ENCODE measurements at regions not wholly inside any gene's neighbourhood (a gene's known extent, or its start where the extent isn't known, plus 50 kb on each side); places are given as distances from the start of the nearest gene placed in this dataset.

- Histone ChIP-seq H3K27ac (ENCODE audit: low read length) (no peak overlapping the region), H3F3A (ENCODE audit: insufficient read depth, low read length) (no peaks in the 10 kb centered on the region), H3K9me3 (replicated peaks; ENCODE audit: insufficient read depth, low read length) (no peaks in the 10 kb centered on the region), H3K27me3 (replicated peaks; ENCODE audit: insufficient read depth, low read length) (no peaks in the 10 kb centered on the region), H2AFZ (ENCODE audit: low read length) (no peak overlapping the region), H3K4me2 (ENCODE audit: low read depth, low read length) (no peak overlapping the region), H3K4me1 (ENCODE audit: low read length) (no peaks in the 10 kb centered on the region), H3K9ac (ENCODE audit: low read length) (no peak overlapping the region), H3K9me2 (replicated peaks; ENCODE audit: insufficient read depth, low read length) (no peaks in the 10 kb centered on the region), H4K20me1 (ENCODE audit: insufficient read depth, low read length) (no peaks in the 10 kb centered on the region), H3K36me3 (replicated peaks; ENCODE audit: insufficient read depth, low read length) (no peaks in the 10 kb centered on the region), H3K4me3 (ENCODE audit: low read length) (no peak overlapping the region), H3K79me2 (ENCODE audit: low read length) (no peaks in the 10 kb centered on the region)
- DNase-seq = peak; percentile 13
- TF ChIP-seq EZH2 (optimal IDR thresholded peaks at IDR 0.05; ENCODE audit: low read depth, low read length) = no peak
- TF ChIP-seq, protein P1, sequence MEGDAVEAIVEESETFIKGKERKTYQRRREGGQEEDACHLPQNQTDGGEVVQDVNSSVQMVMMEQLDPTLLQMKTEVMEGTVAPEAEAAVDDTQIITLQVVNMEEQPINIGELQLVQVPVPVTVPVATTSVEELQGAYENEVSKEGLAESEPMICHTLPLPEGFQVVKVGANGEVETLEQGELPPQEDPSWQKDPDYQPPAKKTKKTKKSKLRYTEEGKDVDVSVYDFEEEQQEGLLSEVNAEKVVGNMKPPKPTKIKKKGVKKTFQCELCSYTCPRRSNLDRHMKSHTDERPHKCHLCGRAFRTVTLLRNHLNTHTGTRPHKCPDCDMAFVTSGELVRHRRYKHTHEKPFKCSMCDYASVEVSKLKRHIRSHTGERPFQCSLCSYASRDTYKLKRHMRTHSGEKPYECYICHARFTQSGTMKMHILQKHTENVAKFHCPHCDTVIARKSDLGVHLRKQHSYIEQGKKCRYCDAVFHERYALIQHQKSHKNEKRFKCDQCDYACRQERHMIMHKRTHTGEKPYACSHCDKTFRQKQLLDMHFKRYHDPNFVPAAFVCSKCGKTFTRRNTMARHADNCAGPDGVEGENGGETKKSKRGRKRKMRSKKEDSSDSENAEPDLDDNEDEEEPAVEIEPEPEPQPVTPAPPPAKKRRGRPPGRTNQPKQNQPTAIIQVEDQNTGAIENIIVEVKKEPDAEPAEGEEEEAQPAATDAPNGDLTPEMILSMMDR (IDR thresholded peaks at IDR 0.05; ENCODE audit: low read length) = peak; percentile 35
Observed at GRCh38 chr3:35946121-35946853, 307.0 kb downstream of the ARPP21 start.

GRCh38 chr3:35946854-35947515 lies 307.7 kb downstream of the ARPP21 start:
- no peak for DNase-seq
- no peak overlapping the region for H3K9ac ChIP-seq (ENCODE audit: low read length)
- no peaks in the 10 kb centered on the region for H3K79me2 ChIP-seq (ENCODE audit: low read length)

GRCh38 chr3:35950021-35950420 lies 310.7 kb downstream of the ARPP21 start:
- H3K36me3 ChIP-seq (replicated peaks; ENCODE audit: insufficient read depth, low read length) = no peaks in the 10 kb centered on the region
- no peak for TF ChIP-seq EZH2phosphoT487 (IDR thresholded peaks at IDR 0.05; ENCODE audit: low read length)
- TF ChIP-seq, protein P1 (IDR thresholded peaks at IDR 0.05; ENCODE audit: low read length) = no peak
- TF ChIP-seq EZH2 (optimal IDR thresholded peaks at IDR 0.05; ENCODE audit: low read depth, low read length) = no peak

More at GRCh38 chr3:35946854-35947515, 307.7 kb downstream of the ARPP21 start:
- no peaks in the 10 kb centered on the region for H3K9me2 ChIP-seq (replicated peaks; ENCODE audit: insufficient read depth, low read length)
- no peaks in the 10 kb centered on the region for H3K27me3 ChIP-seq (replicated peaks; ENCODE audit: insufficient read depth, low read length)
- H4K20me1 ChIP-seq (ENCODE audit: insufficient read depth, low read length) = no peaks in the 10 kb centered on the region
- H3K4me3 ChIP-seq (ENCODE audit: low read length) = no peak overlapping the region
- H3K9me3 ChIP-seq (replicated peaks; ENCODE audit: insufficient read depth, low read length) = no peaks in the 10 kb centered on the region
- no peak overlapping the region for H2AFZ ChIP-seq (ENCODE audit: low read length)
- no peak overlapping the region for H3K4me2 ChIP-seq (ENCODE audit: low read depth, low read length)
- H3K4me1 ChIP-seq (ENCODE audit: low read length) = no peaks in the 10 kb centered on the region
- TF ChIP-seq EZH2phosphoT487 (IDR thresholded peaks at IDR 0.05; ENCODE audit: low read length) (no peak), EZH2 (optimal IDR thresholded peaks at IDR 0.05; ENCODE audit: low read depth, low read length) (no peak)
- TF ChIP-seq, protein P1 (IDR thresholded peaks at IDR 0.05; ENCODE audit: low read length) = no peak
- no peak overlapping the region for H3K27ac ChIP-seq (ENCODE audit: low read length)
- no peaks in the 10 kb centered on the region for H3F3A ChIP-seq (ENCODE audit: insufficient read depth, low read length)
- H3K36me3 ChIP-seq (replicated peaks; ENCODE audit: insufficient read depth, low read length) = no peaks in the 10 kb centered on the region

More at GRCh38 chr3:35950021-35950420, 310.7 kb downstream of the ARPP21 start:
- Histone ChIP-seq H3K9me2 (replicated peaks; ENCODE audit: insufficient read depth, low read length) (no peaks in the 10 kb centered on the region), H3K27me3 (replicated peaks; ENCODE audit: insufficient read depth, low read length) (no peaks in the 10 kb centered on the region), H3K9ac (ENCODE audit: low read length) (no peak overlapping the region), H3K4me2 (ENCODE audit: low read depth, low read length) (no peak overlapping the region), H2AFZ (ENCODE audit: low read length) (no peak overlapping the region), H3K4me3 (ENCODE audit: low read length) (no peak overlapping the region), H3K27ac (ENCODE audit: low read length) (no peak overlapping the region), H3K79me2 (ENCODE audit: low read length) (no peaks in the 10 kb centered on the region), H4K20me1 (ENCODE audit: insufficient read depth, low read length) (no peaks in the 10 kb centered on the region), H3K4me1 (ENCODE audit: low read length) (no peaks in the 10 kb centered on the region), H3F3A (ENCODE audit: insufficient read depth, low read length) (no peaks in the 10 kb centered on the region), H3K9me3 (replicated peaks; ENCODE audit: insufficient read depth, low read length) (no peaks in the 10 kb centered on the region)
- DNase-seq = no peak
